ENCODE measurements at regions not wholly inside any gene's neighbourhood (a gene's known extent, or its start where the extent isn't known, plus 50 kb on each side); places are given as distances from the start of the nearest gene placed in this dataset.

DNA sequence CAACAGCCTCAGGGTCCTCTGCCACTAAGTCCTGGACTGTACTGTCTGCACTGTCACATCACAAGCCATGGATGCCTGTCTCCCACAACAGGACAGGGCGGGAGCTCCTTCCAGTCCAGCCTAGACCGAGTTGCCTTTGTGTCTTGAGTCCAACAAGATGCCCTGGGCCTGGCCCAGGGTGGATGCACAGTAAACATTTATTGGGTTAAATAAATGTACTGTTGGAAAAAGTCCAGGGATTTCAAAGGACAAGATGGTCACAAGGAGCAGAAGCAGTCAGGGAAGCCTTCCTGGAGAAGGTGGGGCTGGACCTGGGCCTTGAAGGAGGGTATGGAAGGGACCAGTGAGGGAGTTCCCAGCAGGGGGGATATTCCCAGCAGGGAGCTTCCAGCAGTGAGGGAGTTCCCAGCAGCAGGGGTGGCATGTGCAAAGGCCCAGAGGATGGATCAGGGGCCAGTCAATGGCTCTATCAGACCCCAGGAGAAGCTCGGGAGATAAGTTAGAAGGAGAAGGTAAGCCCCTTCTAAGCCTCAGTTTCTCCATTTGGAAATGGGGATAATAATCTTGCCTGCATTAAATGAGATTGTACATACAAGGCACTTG, 72.7 kb upstream of the NEURL1B start:
- DNase-seq: no peak

DNA sequence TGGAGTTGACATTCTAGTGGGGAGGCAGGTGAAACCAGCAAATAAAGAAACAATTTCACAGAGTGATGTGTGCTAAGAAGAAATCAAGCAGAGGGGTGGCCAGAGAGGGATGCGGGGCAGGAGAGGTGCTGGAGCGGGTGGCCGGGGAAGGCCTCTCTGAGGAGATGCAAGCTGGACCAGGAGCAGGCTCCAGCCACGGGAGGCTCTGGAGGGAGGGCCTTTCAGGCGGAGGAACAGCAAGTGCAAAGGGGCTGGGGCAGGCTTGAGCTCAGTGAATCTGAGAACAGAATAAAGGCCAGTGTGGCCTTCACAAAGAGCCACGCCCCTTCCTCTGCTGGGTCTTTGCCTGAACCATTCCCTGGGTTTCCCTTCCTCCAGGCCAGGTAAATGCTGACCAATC, 73.2 kb upstream of the NEURL1B start:
- no peak for DNase-seq

DNA sequence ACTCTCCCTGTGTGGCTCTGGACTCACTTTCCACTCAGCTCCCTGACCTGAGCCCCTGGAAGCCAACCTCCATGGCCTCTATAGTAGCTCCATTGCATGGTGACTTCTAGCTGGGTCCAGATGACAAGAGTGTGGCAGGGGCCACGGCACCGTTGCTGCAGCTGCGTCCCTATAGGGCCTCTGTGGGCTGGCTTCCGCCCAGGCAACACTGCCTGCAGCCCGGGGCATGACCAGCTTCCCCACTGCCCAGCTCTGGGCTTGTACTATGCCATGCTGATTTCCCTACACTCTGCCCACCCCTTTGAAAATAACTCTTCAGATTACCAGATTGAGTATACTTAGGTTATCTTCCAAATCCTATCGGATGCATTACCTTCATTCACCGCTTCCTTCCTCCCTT, 73.8 kb upstream of the NEURL1B start:
- no peak for DNase-seq

DNA sequence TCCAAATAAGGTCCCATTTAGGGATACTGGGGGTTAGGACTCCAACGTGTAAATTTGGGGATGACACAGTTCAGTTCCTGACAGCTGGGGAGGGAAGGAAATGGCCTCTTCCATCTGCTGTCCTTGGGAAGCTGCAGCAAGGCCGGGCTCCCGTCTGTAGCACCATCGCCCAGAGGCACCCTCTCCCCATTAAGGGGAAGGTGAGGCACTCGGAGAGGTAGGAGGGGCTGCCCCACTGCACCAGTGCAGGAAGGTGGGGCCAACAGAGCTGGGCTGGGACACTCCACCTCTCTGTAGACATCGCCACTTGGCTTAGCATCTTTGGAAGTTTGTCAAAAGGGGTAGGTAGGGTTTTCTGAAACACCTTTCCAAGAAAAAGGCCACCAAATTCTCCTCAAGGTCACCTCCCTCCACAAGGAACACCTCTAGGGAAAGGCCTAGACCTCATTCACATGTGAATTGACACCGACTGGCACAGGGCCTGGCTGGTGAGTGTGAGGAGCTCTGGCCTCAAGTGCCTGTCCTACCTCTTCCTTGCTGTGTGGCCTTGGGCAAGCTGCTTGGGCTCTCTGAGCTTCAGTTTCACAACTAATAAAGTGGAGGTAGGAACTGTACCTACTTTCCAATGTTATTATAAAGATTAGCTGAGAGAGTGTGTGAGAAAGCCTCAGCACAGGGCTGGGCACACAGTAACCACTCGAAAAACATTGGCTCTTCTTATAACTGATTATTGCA, 75.0 kb upstream of the NEURL1B start:
- no peak for DNase-seq

GRCh38 chr5:172565455-172565854, 75.6 kb upstream of the NEURL1B start:
- no peak for DNase-seq

DNA sequence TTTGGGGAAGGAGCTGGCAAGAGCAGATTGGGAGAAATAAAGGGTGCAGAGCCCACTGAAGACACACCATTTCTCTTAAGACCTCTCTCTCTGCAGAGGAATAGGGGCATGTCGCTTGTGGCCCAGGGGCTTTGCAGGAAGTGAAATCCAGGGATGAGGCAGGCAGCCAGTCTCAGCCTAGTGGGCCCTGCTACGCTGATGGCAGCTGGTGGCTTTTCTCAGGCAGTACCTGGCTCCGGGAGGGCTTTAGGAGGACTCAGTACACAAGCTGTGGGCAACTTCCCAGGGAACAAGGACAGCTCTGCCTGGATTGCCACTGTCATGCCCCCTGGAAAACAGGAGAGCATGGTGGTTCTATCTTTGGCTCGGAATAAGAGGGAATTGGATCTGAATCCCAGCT, 76.2 kb upstream of the NEURL1B start:
- no peak for DNase-seq

- DNase-seq: peak; percentile 91
Observed at GRCh38 chr5:172564188-172564587, 76.9 kb upstream of the NEURL1B start.

DNA sequence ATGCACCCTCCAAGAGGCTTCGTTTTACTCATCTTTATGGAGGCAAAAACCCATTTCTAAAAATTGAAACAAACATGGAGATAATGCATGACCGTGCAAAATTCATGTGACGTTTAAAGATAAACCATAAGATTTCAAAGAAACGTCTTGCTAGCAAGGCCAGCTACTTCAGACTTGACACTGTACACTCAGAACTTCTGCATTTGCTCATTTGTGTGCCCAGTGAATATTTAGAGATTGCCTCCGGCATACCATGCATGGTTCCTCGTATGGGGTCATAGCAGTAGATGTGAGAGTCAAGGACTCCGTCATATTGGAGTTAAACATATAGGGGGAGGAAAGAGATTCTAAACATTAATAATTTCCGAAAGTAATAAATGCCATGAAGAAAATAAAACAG, 78.6 kb upstream of the NEURL1B start:
- DNase-seq: no peak

DNA sequence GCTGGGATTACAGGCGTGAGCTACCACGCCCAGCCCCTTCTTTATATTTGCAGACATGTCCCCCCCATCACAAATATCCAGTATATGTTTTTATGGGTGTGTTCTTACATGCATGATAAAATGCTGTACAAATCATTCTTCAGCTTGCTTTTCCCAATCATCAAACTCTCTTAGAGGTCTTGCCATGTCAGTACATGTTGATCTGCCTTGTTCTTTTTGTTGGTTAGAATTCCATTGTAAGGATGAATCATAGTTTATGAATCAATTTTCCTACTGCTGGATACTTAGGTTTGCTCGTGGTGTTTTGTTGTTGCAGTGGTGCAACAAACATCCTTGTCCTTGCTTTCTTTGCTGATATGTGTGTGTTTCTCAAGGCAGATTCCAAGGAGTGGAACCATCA, 79.9 kb upstream of the NEURL1B start:
- no peak for DNase-seq

GRCh38 chr5:172559004-172559932, 81.8 kb upstream of the NEURL1B start:
- no peak for DNase-seq

- DNase-seq: no peak
Observed at GRCh38 chr5:172558076-172558976, 82.7 kb upstream of the NEURL1B start.

- no peak for DNase-seq
Observed at GRCh38 chr5:172556971-172557461, 84.0 kb upstream of the NEURL1B start.

- DNase-seq: no peak
Observed at GRCh38 chr5:172556262-172556661, 84.8 kb upstream of the NEURL1B start.

GRCh38 chr5:172554562-172554961, 86.5 kb upstream of the NEURL1B start:
- DNase-seq: no peak

DNA sequence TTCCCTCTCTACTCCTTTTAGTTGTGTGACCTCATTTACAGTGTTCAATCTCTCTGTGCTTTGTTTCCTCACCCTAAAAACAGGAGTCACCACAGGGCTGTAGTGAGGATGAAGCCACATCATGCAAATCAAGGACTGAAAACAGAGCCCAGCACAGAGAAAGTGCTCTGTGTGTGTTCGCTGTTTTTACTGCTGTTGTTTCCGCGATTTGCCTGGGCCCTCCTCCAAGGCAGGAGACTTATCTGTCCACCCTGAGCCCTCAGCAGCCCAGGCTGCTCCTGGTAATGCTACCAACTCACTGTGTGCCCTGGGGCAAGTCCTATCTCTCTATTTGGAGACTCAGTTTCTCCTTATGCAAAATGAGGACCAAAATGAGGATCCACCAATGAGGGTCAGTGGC, 87.2 kb upstream of the NEURL1B start:
- no peak for DNase-seq

GRCh38 chr5:172553167-172553566, 87.9 kb upstream of the NEURL1B start:
- no peak for DNase-seq

DNA sequence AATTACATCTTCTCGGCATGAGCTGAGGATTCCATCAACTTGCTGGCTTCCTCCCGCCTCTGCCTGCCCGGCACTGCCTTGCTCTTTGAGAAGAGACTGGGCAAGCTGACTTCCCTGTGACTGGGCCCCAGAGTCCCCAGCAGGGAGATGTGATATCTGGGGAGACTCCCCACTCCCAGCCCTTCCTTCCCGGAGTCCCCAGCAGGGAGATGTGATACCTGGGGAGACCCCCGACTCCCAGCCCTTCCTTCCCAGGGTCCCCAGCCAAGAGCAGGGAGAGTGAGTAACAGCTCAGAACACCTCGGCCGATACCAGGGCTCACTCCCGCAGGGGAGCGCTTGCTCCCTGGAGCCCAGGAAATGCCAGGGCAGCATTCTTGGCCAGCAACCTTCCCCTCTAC, 90.1 kb upstream of the NEURL1B start:
- DNase-seq: no peak

DNA sequence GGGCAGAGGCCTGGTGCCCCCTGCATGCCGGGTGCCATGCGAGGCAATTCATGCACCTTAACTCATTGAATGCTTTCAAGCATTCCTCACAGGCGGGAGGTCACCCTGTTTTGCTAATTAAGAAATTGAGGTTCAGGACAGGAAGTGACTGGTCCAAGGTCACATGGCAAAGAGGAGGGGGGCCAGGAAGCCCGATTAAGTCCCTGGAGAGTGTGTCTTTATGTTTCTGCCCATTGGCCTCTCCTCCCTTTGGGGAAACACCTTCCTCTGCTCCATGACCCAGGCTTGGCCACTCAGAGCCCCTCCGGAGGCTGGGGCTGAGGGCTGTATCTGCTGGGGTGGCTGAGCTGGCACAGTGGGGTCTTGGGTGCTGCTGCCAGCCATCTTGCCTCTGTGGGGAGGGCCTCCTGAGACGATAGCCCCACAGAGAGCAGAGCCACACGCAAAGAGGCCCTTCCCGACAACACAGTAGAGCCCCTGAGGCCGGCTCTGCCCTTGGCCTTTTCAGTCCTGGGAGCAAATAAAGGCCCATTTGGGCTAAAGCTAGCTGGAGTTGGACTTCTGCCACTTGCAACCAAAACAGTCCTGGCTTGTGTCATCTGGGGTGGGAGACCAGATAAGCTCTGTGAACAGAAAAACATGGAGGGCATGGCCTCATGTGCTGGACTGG, 90.8 kb upstream of the NEURL1B start:
- no peak for DNase-seq

GRCh38 chr5:172549696-172550095, 91.4 kb upstream of the NEURL1B start:
- no peak for DNase-seq

DNA sequence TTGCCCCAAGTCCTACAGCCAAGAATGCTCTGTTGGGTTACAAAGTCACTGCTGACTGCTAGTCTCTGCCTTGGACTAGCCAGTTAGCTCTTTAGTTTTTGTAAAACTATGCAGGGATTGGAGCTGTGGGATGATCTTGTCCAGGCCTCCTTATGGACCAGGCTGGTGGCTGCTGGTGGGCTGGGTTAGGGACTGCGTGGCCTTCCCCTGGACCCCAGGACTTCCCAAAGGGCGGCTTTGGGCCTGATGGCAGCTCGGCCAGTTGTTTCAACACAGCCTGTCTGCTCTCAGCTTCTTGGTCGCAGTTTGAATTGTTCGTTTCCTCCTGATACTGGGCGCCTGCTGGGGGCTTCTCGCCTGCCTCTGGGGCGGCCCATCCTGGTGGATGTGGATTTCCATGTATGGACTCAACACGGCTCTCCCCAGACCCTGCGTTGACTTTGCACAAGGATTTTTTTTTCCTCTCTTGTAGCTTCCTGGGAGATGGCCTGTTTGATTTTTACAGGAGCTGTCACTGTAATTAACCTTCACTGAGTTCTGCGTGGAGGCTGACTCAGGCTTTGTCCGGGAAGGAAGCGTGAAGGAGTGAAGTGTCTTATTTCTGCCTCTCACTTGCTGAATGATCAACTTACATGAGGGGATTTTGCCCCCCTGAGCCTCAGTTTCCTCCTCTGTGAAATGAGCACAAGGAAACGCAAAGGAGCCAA, 91.9 kb upstream of the NEURL1B start:
- no peak for DNase-seq

- no peak for DNase-seq
Observed at GRCh38 chr5:172548311-172548731, 92.7 kb upstream of the NEURL1B start.
